ENCODE measurements at regions not wholly inside any gene's neighbourhood (a gene's known extent, or its start where the extent isn't known, plus 50 kb on each side); places are given as distances from the start of the nearest gene placed in this dataset.

GRCh38 chr6:14743474-14744211 lies 502.2 kb upstream of the JARID2 start (continued):
- TF ChIP-seq ZNF274 (IDR thresholded peaks at IDR 0.05; ENCODE audit: low read depth, low read length): no peak
- peak; percentile 37 for TF ChIP-seq YY1 (IDR thresholded peaks at IDR 0.05; ENCODE audit: extremely low read depth, insufficient replicate concordance, low read depth, low read length)
- TF ChIP-seq CEBPB (IDR thresholded peaks at IDR 0.05; ENCODE audit: low read depth): peak; percentile 80
- TF ChIP-seq ZFX (IDR thresholded peaks at IDR 0.05): no peak

- peak overlapping the region; percentile 94 for H3K27ac ChIP-seq (ENCODE audit: low read depth, low read length)
- peak; percentile 38 for TF ChIP-seq POLR2A (IDR thresholded peaks at IDR 0.05; ENCODE audit: borderline replicate concordance, extremely low read depth, insufficient read depth, insufficient read length)
- TF ChIP-seq EZH2phosphoT487 (IDR thresholded peaks at IDR 0.05; ENCODE audit: borderline replicate concordance): no peak
- 0 out of 2 replicates have a peak, but pooled peaks have one; percentile 1 for TF ChIP-seq RAD21 (IDR thresholded peaks at IDR 0.05; ENCODE audit: low read depth)
- ATAC-seq: no peak
- no peak overlapping the region for H2AFZ ChIP-seq (ENCODE audit: low read depth, low read length, poor library complexity, severe bottlenecking)
- no peaks in the 10 kb centered on the region for H3K36me3 ChIP-seq (ENCODE audit: control insufficient read depth in 1 of 2, insufficient read depth in 2 of 2, low read length in 2 of 2)
- intact Hi-C loops (cut with micrococcal nuclease): loop anchor here (5.0 kb wide), 1 partner anchor 503 kb away; the partner anchor contains the start of gene JARID2
- H3K4me2 ChIP-seq (ENCODE audit: low read length): peak overlapping the region; percentile 64
- ChIA-PET CTCF (no interaction called here), RAD21 (ENCODE audit: low non-redundant PET in 1 of 2, low total read pairs in 2 of 2, uncharacterized antibody in 2 of 2, unreplicated experiment in 2 of 2) (no interaction called here), POLR2A (interaction anchor here (0.6 to 1.6 kb wide), 3 partner anchors 9 to 357 kb away, joined by 3 to 4 read pairs (median 3); no protein-coding TSS in a partner anchor)
- no peak for DNase-seq (ENCODE audit: low read depth, low spot score)
- peak overlapping the region; percentile 68 for H3K9ac ChIP-seq (ENCODE audit: low read length)
- H3K4me1 ChIP-seq (ENCODE audit: control insufficient read depth in 1 of 2, insufficient read depth in 2 of 2, low read length in 2 of 2): peaks cover 18 to 36% of the 10 kb centered on the region in 2 experiments
- H3K9me3 ChIP-seq (ENCODE audit: control insufficient read depth in 1 of 2, insufficient read depth in 1 of 2, low read depth in 1 of 2, low read length in 2 of 2): no peaks in the 10 kb centered on the region
- H3K27me3 ChIP-seq (ENCODE audit: insufficient read depth, low read length): no peaks in the 10 kb centered on the region
- no peaks in the 10 kb centered on the region for H3K79me2 ChIP-seq (ENCODE audit: insufficient read depth, low read length)
- H4K20me1 ChIP-seq (ENCODE audit: insufficient read depth): no peaks in the 10 kb centered on the region
- no TSS peak for BruUV-seq (replicated peaks)
- no peak overlapping the region for H3K4me3 ChIP-seq (replicated peaks in 1 of 2; ENCODE audit: low read depth in 1 of 2, low read length in 2 of 2)
- no peaks in the 10 kb centered on the region for H3K9me2 ChIP-seq (ENCODE audit: insufficient read depth)
Observed at GRCh38 chr6:14744212-14744556, 501.7 kb upstream of the JARID2 start.

All from HCT116 (cell line).